ENCODE measurements at regions not wholly inside any gene's neighbourhood (a gene's known extent, or its start where the extent isn't known, plus 50 kb on each side); places are given as distances from the start of the nearest gene placed in this dataset.

DNA sequence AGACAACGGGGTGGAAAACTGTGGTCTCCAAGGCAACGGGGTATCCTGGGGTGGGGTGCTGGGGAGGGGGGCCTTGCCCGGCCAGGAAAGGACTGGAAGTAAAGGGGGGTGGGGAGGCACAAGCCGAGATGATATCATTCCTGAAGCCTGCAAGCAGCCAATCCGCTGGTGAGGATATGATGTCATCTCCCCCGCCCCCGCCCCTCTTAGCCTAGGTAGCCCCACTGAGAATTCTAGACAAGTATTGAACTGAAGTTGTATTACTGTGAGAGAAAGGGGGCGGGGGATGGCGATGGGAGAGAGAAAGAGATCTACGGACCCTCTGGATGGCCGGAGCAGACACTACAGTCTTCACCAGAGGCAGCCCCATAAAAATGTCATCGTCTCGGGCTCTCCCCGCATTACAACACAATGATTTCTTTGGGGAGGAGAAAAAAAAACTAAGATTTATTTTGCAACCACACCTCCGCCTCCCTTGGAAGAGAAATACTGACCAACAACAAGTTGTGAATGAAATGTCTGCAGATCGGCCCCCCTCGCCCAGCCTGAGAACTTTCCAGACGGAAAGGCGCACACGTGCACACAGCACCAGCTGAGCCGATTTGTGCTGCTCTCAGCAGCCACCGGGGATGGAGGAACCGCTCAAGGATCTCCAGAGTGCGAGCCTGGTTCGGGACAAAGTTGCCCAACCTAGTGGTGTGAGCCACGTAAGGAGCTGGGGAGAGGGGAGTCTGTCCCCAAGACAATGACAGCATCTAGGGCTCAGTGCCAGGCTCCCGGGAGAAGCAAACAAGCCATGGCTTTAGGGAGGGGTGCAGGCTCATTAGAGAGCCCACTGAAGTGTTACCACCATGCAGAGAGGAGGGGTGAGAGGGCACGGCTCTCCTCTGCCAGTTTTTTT lies 222.1 kb downstream of the SOX9 start:
- Histone ChIP-seq H3F3A (ENCODE audit: insufficient read depth, low read length) (no peaks in the 10 kb centered on the region), H3K9me3 (replicated peaks; ENCODE audit: insufficient read depth, low read length) (no peaks in the 10 kb centered on the region), H3K79me2 (ENCODE audit: low read length) (no peaks in the 10 kb centered on the region), H2AFZ (ENCODE audit: low read length) (no peak overlapping the region), H3K4me3 (ENCODE audit: low read length) (no peak overlapping the region), H3K9me2 (replicated peaks; ENCODE audit: insufficient read depth, low read length) (no peaks in the 10 kb centered on the region), H3K4me1 (ENCODE audit: low read length) (no peaks in the 10 kb centered on the region), H3K9ac (ENCODE audit: low read length) (no peak overlapping the region), H3K27me3 (replicated peaks; ENCODE audit: insufficient read depth, low read length) (no peaks in the 10 kb centered on the region), H4K20me1 (ENCODE audit: insufficient read depth, low read length) (no peaks in the 10 kb centered on the region), H3K36me3 (replicated peaks; ENCODE audit: insufficient read depth, low read length) (no peaks in the 10 kb centered on the region), H3K27ac (ENCODE audit: low read length) (no peak overlapping the region), H3K4me2 (ENCODE audit: low read depth, low read length) (no peak overlapping the region)
- TF ChIP-seq, protein P1, sequence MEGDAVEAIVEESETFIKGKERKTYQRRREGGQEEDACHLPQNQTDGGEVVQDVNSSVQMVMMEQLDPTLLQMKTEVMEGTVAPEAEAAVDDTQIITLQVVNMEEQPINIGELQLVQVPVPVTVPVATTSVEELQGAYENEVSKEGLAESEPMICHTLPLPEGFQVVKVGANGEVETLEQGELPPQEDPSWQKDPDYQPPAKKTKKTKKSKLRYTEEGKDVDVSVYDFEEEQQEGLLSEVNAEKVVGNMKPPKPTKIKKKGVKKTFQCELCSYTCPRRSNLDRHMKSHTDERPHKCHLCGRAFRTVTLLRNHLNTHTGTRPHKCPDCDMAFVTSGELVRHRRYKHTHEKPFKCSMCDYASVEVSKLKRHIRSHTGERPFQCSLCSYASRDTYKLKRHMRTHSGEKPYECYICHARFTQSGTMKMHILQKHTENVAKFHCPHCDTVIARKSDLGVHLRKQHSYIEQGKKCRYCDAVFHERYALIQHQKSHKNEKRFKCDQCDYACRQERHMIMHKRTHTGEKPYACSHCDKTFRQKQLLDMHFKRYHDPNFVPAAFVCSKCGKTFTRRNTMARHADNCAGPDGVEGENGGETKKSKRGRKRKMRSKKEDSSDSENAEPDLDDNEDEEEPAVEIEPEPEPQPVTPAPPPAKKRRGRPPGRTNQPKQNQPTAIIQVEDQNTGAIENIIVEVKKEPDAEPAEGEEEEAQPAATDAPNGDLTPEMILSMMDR (IDR thresholded peaks at IDR 0.05; ENCODE audit: low read length): no peak
- TF ChIP-seq EZH2phosphoT487 (IDR thresholded peaks at IDR 0.05; ENCODE audit: low read length): no peak
- no peak for TF ChIP-seq EZH2 (optimal IDR thresholded peaks at IDR 0.05; ENCODE audit: low read depth, low read length)
- DNase-seq: no peak

DNA sequence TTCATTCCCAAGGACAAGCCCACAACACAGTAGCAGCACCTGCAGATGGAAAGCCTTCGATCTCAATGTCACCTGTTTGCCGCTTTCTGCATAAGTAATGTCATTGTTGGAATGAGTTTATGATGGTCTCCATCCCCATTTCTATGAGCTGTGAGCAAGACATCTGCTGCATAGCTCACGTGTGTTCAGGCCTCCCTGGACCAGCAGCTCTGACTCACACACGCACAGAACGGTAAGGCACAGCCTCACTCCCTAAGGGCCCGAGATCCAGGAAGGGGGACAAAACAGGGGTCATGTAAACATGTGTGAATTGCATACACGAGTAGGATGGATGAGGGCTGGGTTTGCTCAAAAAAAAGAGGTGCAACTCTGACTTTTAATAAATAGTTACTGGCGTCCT lies 223.1 kb downstream of the SOX9 start:
- DNase-seq: no peak
- Histone ChIP-seq H2AFZ (ENCODE audit: low read length) (no peak overlapping the region), H3F3A (ENCODE audit: insufficient read depth, low read length) (no peaks in the 10 kb centered on the region), H3K36me3 (replicated peaks; ENCODE audit: insufficient read depth, low read length) (no peaks in the 10 kb centered on the region), H3K27ac (ENCODE audit: low read length) (no peak overlapping the region), H3K27me3 (replicated peaks; ENCODE audit: insufficient read depth, low read length) (no peaks in the 10 kb centered on the region), H3K4me2 (ENCODE audit: low read depth, low read length) (no peak overlapping the region), H3K9me3 (replicated peaks; ENCODE audit: insufficient read depth, low read length) (no peaks in the 10 kb centered on the region), H3K4me3 (ENCODE audit: low read length) (no peak overlapping the region), H3K4me1 (ENCODE audit: low read length) (no peaks in the 10 kb centered on the region), H3K9me2 (replicated peaks; ENCODE audit: insufficient read depth, low read length) (no peaks in the 10 kb centered on the region), H3K79me2 (ENCODE audit: low read length) (no peaks in the 10 kb centered on the region), H3K9ac (ENCODE audit: low read length) (no peak overlapping the region), H4K20me1 (ENCODE audit: insufficient read depth, low read length) (no peaks in the 10 kb centered on the region)
- no peak for TF ChIP-seq EZH2phosphoT487 (IDR thresholded peaks at IDR 0.05; ENCODE audit: low read length)
- no peak for TF ChIP-seq EZH2 (optimal IDR thresholded peaks at IDR 0.05; ENCODE audit: low read depth, low read length)
- TF ChIP-seq, protein P1 (IDR thresholded peaks at IDR 0.05; ENCODE audit: low read length): no peak

DNA sequence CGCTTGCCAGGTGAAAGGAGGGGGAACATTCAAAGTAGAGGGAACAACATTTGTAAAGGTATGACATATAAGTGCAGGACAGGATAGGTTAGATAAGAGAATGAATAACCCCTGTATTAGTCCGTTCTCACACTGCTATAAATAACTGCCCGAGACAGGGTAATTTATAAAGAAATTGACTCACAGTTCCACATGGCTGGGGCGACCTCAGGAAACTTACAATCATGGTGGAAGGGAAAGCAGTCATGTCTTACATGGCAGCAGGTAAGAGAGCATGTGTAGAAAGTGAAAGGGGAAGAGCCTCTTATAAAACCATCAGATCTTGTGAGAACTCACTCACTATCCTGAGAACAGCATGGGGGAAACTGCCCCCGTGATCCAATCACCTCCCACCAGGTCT lies 223.8 kb downstream of the SOX9 start:
- Histone ChIP-seq H3K4me3 (ENCODE audit: low read length) (no peak overlapping the region), H4K20me1 (ENCODE audit: insufficient read depth, low read length) (no peaks in the 10 kb centered on the region), H3K27ac (ENCODE audit: low read length) (no peak overlapping the region), H3F3A (ENCODE audit: insufficient read depth, low read length) (no peaks in the 10 kb centered on the region), H3K36me3 (replicated peaks; ENCODE audit: insufficient read depth, low read length) (no peaks in the 10 kb centered on the region), H3K4me1 (ENCODE audit: low read length) (no peaks in the 10 kb centered on the region), H2AFZ (ENCODE audit: low read length) (no peak overlapping the region), H3K79me2 (ENCODE audit: low read length) (no peaks in the 10 kb centered on the region), H3K9me3 (replicated peaks; ENCODE audit: insufficient read depth, low read length) (no peaks in the 10 kb centered on the region), H3K4me2 (ENCODE audit: low read depth, low read length) (no peak overlapping the region), H3K9me2 (replicated peaks; ENCODE audit: insufficient read depth, low read length) (no peaks in the 10 kb centered on the region), H3K27me3 (replicated peaks; ENCODE audit: insufficient read depth, low read length) (no peaks in the 10 kb centered on the region), H3K9ac (ENCODE audit: low read length) (no peak overlapping the region)
- TF ChIP-seq EZH2phosphoT487 (IDR thresholded peaks at IDR 0.05; ENCODE audit: low read length) (no peak), EZH2 (optimal IDR thresholded peaks at IDR 0.05; ENCODE audit: low read depth, low read length) (no peak)
- no peak for DNase-seq

DNA sequence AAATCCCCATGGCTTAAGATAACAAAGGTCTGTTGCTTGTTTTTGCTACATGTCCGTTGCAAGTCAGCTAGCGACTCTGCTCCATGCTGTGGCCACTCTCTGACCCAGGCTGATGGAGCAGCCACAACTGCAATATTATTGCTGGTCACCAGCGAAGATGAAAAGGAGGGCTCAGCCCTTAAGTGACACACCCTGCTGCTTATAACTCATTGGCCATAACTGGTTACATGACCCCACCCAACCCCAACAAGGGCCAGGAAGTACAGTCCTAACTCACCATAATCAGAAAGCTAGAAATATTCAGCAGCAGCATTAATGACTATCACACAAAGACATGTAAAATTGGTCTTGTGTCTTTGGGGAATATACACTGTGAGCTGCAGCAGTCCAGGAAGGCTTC lies 224.3 kb downstream of the SOX9 start:
- DNase-seq: no peak
- no peaks in the 10 kb centered on the region for H3K9me2 ChIP-seq (replicated peaks; ENCODE audit: insufficient read depth, low read length)
- no peak overlapping the region for H2AFZ ChIP-seq (ENCODE audit: low read length)
- H3K27ac ChIP-seq (ENCODE audit: low read length): no peak overlapping the region
- H3K4me1 ChIP-seq (ENCODE audit: low read length): no peaks in the 10 kb centered on the region
- no peak overlapping the region for H3K4me3 ChIP-seq (ENCODE audit: low read length)
- H3K27me3 ChIP-seq (replicated peaks; ENCODE audit: insufficient read depth, low read length): no peaks in the 10 kb centered on the region
- H3K36me3 ChIP-seq (replicated peaks; ENCODE audit: insufficient read depth, low read length): no peaks in the 10 kb centered on the region
- H3F3A ChIP-seq (ENCODE audit: insufficient read depth, low read length): no peaks in the 10 kb centered on the region
- no peak overlapping the region for H3K4me2 ChIP-seq (ENCODE audit: low read depth, low read length)
- no peaks in the 10 kb centered on the region for H4K20me1 ChIP-seq (ENCODE audit: insufficient read depth, low read length)
- H3K9ac ChIP-seq (ENCODE audit: low read length): no peak overlapping the region
- H3K79me2 ChIP-seq (ENCODE audit: low read length): no peaks in the 10 kb centered on the region
- TF ChIP-seq EZH2 (optimal IDR thresholded peaks at IDR 0.05; ENCODE audit: low read depth, low read length) (no peak), EZH2phosphoT487 (IDR thresholded peaks at IDR 0.05; ENCODE audit: low read length) (no peak)
- TF ChIP-seq, protein P1 (IDR thresholded peaks at IDR 0.05; ENCODE audit: low read length): no peak
- no peaks in the 10 kb centered on the region for H3K9me3 ChIP-seq (replicated peaks; ENCODE audit: insufficient read depth, low read length)
